SK-N-SH treated with all-trans-retinoic acid at 6 μM for 48 hours (cell line): ENCODE measurements at regions not wholly inside any gene's neighbourhood (a gene's known extent, or its start where the extent isn't known, plus 50 kb on each side); places are given as distances from the start of the nearest gene placed in this dataset.

ENCODE experiments used
- CSRNP3 ChIP-seq: fragments of 250-450 bp; sonication (Bioruptor Pico); IDR thresholded peaks from 2 replicates; pipeline ENCODE4 v1.5.1; 2021; ENCODE audit warnings: mild to moderate bottlenecking, moderate library complexity
- ISL1 ChIP-seq: fragments of 250-450 bp; sonication (Bioruptor Pico); IDR thresholded peaks from 2 replicates; pipeline ENCODE4 v2.1.2; 2022; ENCODE audit warnings: mild to moderate bottlenecking, moderate library complexity
- ZNF70 ChIP-seq: fragments of 450-650 bp; formaldehyde crosslinking; IDR thresholded peaks from 2 replicates; pipeline ENCODE4 v1.5.0; 2020; ENCODE audit warnings: mild to moderate bottlenecking, moderate library complexity

GRCh38 chr5:38719916-38720315 lies 125.9 kb upstream of the OSMR start:
- no peak for TF ChIP-seq ISL1 (CRISPR knock-in tag)
- TF ChIP-seq ZNF70 (CRISPR knock-in tag): no peak
- TF ChIP-seq CSRNP3: no peak
